Ascending aorta (tissue), 2 donors: ENCODE measurements at regions not wholly inside any gene's neighbourhood (a gene's known extent, or its start where the extent isn't known, plus 50 kb on each side); places are given as distances from the start of the nearest gene placed in this dataset.

ENCODE experiments used
- DNase-seq, 2 donors: peaks; one replicate each; pipeline ENCODE4 v3.0.0-alpha.2; 2019; ENCODE audit warnings: low spot score in 2 of 2
- H3K27ac ChIP-seq, 2 donors: fragments of 200-600 bp; sonication (generic); one replicate each; pipeline ENCODE4 v1.5.1; 2016 to 2017; ENCODE audit warnings: mild to moderate bottlenecking in 1 of 2
- H3K27me3 ChIP-seq: fragments of 200-600 bp; sonication (generic); one replicate; pipeline ENCODE4 v1.5.1; 2017
- H3K36me3 ChIP-seq, 2 donors: fragments of 200-600 bp; sonication (generic); one replicate each; pipeline ENCODE4 v1.5.1; 2016
- H3K4me1 ChIP-seq, 2 donors: fragments of 200-600 bp; sonication (generic); one replicate each; pipeline ENCODE4 v1.5.1; 2016 to 2017; ENCODE audit warnings: mild to moderate bottlenecking in 1 of 2
- H3K4me3 ChIP-seq, 2 donors: fragments of 200-600 bp; sonication (generic); one replicate each; pipeline ENCODE4 v1.5.1; 2016 to 2017; ENCODE audit warnings: mild to moderate bottlenecking in 1 of 2
- H3K9me3 ChIP-seq, 2 donors: fragments of 200-600 bp; sonication (generic); one replicate each; pipeline ENCODE4 v1.5.1; 2016
- intact Hi-C: fragments of 100-400 bp; cut with DNase I; formaldehyde crosslinking; loops from one replicate; pipeline ENCODE4 v1.15.1; 2023
- TF ChIP-seq, protein P1 (sequence below), 3 experiments: fragments of 200-600 bp in 2 of 3; fragments of 450-650 bp in 1 of 3; sonication (generic) in 2 of 3; IDR thresholded peaks; one replicate each; pipeline ENCODE4 v1.5.1; 2016 to 2019; ENCODE audit warnings: antibody characterized with exemption in 3 of 3, mild to moderate bottlenecking in 1 of 3, moderate library complexity in 1 of 3

DNA sequence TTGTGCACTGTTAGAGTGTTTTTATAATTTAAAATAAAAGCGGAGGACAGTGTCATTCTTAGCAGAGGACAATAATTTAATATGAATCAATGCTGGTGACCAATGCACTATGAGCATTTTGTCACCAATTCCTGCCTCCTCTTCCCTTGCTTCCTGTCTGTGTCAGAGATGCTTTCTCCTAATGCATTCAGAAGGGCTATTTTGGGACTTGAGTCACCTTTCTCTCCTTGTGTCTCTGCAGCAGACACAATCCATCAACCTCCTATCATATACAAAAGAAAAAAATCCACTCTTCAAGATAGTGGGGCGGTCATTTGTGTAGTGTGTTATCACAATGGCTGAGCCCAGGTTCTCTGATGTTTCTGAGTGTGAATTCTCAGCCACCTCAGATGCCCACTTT lies 191.9 kb upstream of the VEPH1 start:
- no peak overlapping the region for H3K27ac ChIP-seq
- no peaks in the 10 kb centered on the region for H3K36me3 ChIP-seq
- DNase-seq, result no peak
- H3K4me3 ChIP-seq, result no peak overlapping the region
- no peaks in the 10 kb centered on the region for H3K4me1 ChIP-seq
- intact Hi-C loops, result no loop called here
- H3K9me3 ChIP-seq, result no peaks in the 10 kb centered on the region
- TF ChIP-seq, protein P1, sequence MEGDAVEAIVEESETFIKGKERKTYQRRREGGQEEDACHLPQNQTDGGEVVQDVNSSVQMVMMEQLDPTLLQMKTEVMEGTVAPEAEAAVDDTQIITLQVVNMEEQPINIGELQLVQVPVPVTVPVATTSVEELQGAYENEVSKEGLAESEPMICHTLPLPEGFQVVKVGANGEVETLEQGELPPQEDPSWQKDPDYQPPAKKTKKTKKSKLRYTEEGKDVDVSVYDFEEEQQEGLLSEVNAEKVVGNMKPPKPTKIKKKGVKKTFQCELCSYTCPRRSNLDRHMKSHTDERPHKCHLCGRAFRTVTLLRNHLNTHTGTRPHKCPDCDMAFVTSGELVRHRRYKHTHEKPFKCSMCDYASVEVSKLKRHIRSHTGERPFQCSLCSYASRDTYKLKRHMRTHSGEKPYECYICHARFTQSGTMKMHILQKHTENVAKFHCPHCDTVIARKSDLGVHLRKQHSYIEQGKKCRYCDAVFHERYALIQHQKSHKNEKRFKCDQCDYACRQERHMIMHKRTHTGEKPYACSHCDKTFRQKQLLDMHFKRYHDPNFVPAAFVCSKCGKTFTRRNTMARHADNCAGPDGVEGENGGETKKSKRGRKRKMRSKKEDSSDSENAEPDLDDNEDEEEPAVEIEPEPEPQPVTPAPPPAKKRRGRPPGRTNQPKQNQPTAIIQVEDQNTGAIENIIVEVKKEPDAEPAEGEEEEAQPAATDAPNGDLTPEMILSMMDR (IDR thresholded peaks at IDR 0.05), result no peak
- no peaks in the 10 kb centered on the region for H3K27me3 ChIP-seq

DNA sequence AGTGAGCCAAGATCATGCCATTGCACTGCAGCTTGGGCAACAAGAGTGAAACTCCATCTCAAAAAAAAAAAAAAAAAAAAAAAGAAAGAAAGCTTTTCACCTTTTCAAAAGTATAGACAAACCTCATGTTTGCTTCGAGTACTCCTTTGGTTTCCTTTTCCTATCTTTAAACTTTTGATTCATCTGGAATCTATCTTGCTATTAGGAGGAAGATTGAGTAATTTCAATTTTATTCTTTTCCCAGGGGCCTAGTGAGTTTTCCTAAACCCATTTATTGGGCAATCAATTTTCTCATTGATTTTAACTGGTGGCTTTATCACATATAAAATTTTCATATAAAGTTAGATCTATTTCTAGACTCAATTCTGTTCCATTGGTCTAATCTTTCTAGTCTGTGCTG lies 190.5 kb upstream of the VEPH1 start:
- intact Hi-C loops, result no loop called here
- TF ChIP-seq, protein P1 (IDR thresholded peaks at IDR 0.05), result no peak
- Histone ChIP-seq H3K9me3 (no peaks in the 10 kb centered on the region), H3K36me3 (no peaks in the 10 kb centered on the region), H3K4me3 (no peak overlapping the region), H3K4me1 (no peaks in the 10 kb centered on the region), H3K27me3 (no peaks in the 10 kb centered on the region), H3K27ac (no peak overlapping the region)
- DNase-seq, result no peak

DNA sequence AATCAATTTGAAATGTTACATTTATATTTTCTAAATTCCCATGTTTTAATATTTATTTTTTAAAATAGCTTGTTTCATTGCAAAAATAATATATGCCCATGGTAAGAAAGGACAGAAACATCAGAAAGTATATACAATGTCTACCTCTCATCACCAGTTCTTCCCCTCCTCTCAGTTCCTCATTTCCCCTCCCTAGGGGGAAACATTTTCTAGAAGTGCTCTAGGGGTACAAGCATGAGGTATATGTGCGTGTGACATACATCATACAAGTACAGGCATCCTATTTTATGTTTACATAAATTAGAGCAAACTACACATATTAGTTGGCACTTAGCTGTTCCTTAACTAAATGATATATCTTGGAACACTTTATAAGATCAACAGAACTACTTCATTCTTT lies 189.3 kb upstream of the VEPH1 start:
- Histone ChIP-seq H3K4me3 (no peak overlapping the region), H3K27me3 (no peaks in the 10 kb centered on the region), H3K4me1 (no peaks in the 10 kb centered on the region), H3K27ac (no peak overlapping the region), H3K9me3 (no peaks in the 10 kb centered on the region), H3K36me3 (no peaks in the 10 kb centered on the region)
- DNase-seq, result no peak
- TF ChIP-seq, protein P1 (IDR thresholded peaks at IDR 0.05), result no peak
- intact Hi-C loops, result no loop called here

DNA sequence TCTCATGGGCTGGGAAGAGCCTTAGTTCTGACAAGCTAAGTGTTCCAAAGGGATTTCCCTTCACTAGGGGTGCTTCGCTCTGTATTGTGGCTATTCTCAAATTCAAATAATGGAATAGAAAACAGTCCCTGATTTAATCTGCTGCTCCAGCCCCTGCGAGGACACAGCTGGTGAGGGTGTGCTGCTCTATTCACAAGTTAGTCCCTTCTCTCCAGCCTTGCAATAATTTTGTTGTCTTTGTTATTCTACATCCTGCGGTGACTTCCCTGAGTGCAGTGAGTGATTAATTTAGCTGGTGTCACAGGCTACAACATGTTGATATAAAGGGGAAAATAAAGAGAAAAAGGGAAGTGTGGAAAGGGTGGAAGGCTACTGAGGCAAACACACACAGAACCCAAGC lies 180.5 kb upstream of the VEPH1 start:
- no peak for DNase-seq
- intact Hi-C loops, result no loop called here

DNA sequence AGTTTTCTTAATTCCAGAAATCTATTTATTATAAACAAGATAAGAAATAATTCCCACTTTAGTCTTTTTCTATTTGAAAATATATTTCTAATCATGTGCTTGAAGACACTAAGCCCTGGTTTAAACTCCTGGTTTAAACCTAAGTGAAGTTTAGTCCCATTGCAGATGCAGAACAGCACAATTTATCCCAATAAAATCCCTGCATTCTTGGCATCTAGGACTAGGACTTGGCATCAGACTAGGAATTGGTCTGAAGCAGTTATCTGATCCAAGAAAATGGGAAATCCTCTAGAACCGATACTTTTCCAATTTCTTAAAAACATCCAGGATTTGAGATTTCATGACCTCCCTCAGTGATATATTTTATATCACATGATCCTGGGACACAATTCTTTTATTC lies 168.8 kb upstream of the VEPH1 start:
- Histone ChIP-seq H3K27ac (no peak overlapping the region), H3K9me3 (no peaks in the 10 kb centered on the region), H3K36me3 (no peaks in the 10 kb centered on the region), H3K4me1 (no peaks in the 10 kb centered on the region), H3K27me3 (no peaks in the 10 kb centered on the region), H3K4me3 (no peak overlapping the region)
- DNase-seq, result no peak
- TF ChIP-seq, protein P1 (IDR thresholded peaks at IDR 0.05), result no peak
- intact Hi-C loops, result no loop called here

More for the DNA sequence above, 180.5 kb upstream of the VEPH1 start:
- H3K4me1 ChIP-seq, result no peaks in the 10 kb centered on the region
- TF ChIP-seq, protein P1 (IDR thresholded peaks at IDR 0.05), result no peak
- no peak overlapping the region for H3K27ac ChIP-seq
- H3K9me3 ChIP-seq, result no peaks in the 10 kb centered on the region
- no peaks in the 10 kb centered on the region for H3K36me3 ChIP-seq
- no peak overlapping the region for H3K4me3 ChIP-seq
- H3K27me3 ChIP-seq, result no peaks in the 10 kb centered on the region

DNA sequence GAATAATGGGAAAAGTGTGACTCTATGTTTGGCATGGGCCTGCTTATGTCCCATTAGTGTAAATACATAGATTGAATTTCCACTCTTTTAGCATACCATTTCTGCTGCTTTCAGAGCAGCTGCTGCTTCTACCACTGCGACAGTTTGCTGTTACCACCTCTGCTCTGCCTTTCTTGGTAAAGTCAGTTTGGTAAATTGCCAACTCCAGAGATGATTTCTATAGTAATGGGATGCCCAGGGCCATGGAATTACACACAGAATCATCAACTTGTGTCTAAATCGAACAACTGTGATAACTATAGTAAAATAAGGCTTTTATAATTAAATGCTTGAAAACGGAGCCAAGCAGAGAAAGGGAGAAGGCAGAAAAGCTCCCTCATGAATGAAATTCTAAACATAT lies 168.4 kb upstream of the VEPH1 start:
- H3K36me3 ChIP-seq, result no peaks in the 10 kb centered on the region
- no peak for DNase-seq
- no peak overlapping the region for H3K27ac ChIP-seq
- no peaks in the 10 kb centered on the region for H3K4me1 ChIP-seq
- TF ChIP-seq, protein P1 (IDR thresholded peaks at IDR 0.05), result no peak
- no peaks in the 10 kb centered on the region for H3K9me3 ChIP-seq
- no peak overlapping the region for H3K4me3 ChIP-seq
- intact Hi-C loops, result no loop called here
- H3K27me3 ChIP-seq, result no peaks in the 10 kb centered on the region
